Endothelial cell of umbilical vein (primary cell): ENCODE measurements at regions not wholly inside any gene's neighbourhood (a gene's known extent, or its start where the extent isn't known, plus 50 kb on each side); places are given as distances from the start of the nearest gene placed in this dataset.

Experiments used
- BruUV-seq: library from RNA; stranded (reverse); fragments of 400-500 nt; replicated peaks from 2 replicates; lab custom pipeline; 2021; lab: Mats Ljungman, UMichigan
- CTCF ChIA-PET: fragments of 300-600, 350-600 bp; sonication (Branson Sonifier 250); formaldehyde crosslinking; loops from one replicate; lab custom pipeline; 2021; ENCODE audit warnings: antibody characterized with exemption, inconsistent platforms; lab: Charles Lee
- POLR2A ChIA-PET: fragments of 300-600, 350-600 bp; sonication (Branson Sonifier 250); formaldehyde crosslinking; loops from one replicate; lab custom pipeline; 2021; ENCODE audit warnings: antibody characterized with exemption, inconsistent platforms; lab: Charles Lee
- DNase-seq: peaks from one replicate; pipeline ENCODE4 v3.0.0-alpha.2; 2011; ENCODE audit warnings: low read depth, low spot score
- FAIRE-seq: peaks from 2 replicates; lab custom pipeline; 2011; peaks lifted over from hg19 to GRCh38; lab: Jason Lieb, UNC
- H2AFZ ChIP-seq: 2 replicates; pipeline ENCODE4 v1.6.0; 2012; ENCODE audit warnings: low read depth, low read length, control low read depth, inconsistent platforms
- H3K27ac ChIP-seq: 2 replicates; pipeline ENCODE4 v1.5.1; 2011; ENCODE audit warnings: low read depth, mild to moderate bottlenecking, control low read depth, low read length, moderate library complexity; ENCODE audit not compliant: insufficient read depth
- H3K27me3 ChIP-seq, 2 experiments: 2 replicates each; pipeline versions ENCODE4 v1.6.0 to v1.6.1; 2011; ENCODE audit warnings: low read length in 2 of 2, mixed read lengths in 1 of 2; ENCODE audit not compliant: control insufficient read depth in 2 of 2, insufficient read depth in 2 of 2
- H3K36me3 ChIP-seq, 2 experiments: 2 replicates in 1 of 2; 3 replicates in 1 of 2; pipeline ENCODE4 v1.5.1; 2011; ENCODE audit warnings: low read length in 2 of 2, mild to moderate bottlenecking in 1 of 2, moderate library complexity in 1 of 2; ENCODE audit not compliant: control insufficient read depth in 2 of 2, insufficient read depth in 2 of 2; ENCODE audit errors: extremely low read depth in 1 of 2
- H3K4me1 ChIP-seq: 3 replicates; pipeline ENCODE4 v1.5.1; 2011; ENCODE audit warnings: mild to moderate bottlenecking, low read length; ENCODE audit not compliant: control insufficient read depth, insufficient read depth; ENCODE audit errors: extremely low read depth
- H3K4me2 ChIP-seq: 2 replicates; pipeline ENCODE4 v1.6.1; 2011; ENCODE audit warnings: low read length, control low read depth, mixed read lengths; ENCODE audit not compliant: insufficient read depth
- H3K4me3 ChIP-seq, 3 experiments: fragments of 200-600 bp in 1 of 3; sonication (generic), shearing (Covaris generic) in 1 of 3; replicated peaks in 1 of 3; 2 replicates each; pipeline ENCODE4 v1.5.1; 2011 to 2016; ENCODE audit warnings: control low read depth in 3 of 3, low read length in 3 of 3, mild to moderate bottlenecking in 2 of 3, inconsistent platforms in 1 of 3, low read depth in 1 of 3, moderate library complexity in 1 of 3; ENCODE audit not compliant: insufficient read depth in 1 of 3
- H3K79me2 ChIP-seq: 2 replicates; pipeline ENCODE4 v1.6.0; 2012; ENCODE audit warnings: low read length, inconsistent platforms; ENCODE audit not compliant: control insufficient read depth, insufficient read depth
- H3K9ac ChIP-seq: replicated peaks from 2 replicates; pipeline ENCODE3; 2011; ENCODE audit warnings: low read length, control low read depth; ENCODE audit not compliant: insufficient read depth; ENCODE audit errors: extremely low read depth
- H3K9me1 ChIP-seq: replicated peaks from 3 replicates; pipeline ENCODE4 v1.6.0; 2011; ENCODE audit warnings: mild to moderate bottlenecking, low read length; ENCODE audit not compliant: control insufficient read depth, insufficient read depth; ENCODE audit errors: extremely low read depth
- H3K9me3 ChIP-seq: replicated peaks from 2 replicates; pipeline ENCODE4 v1.5.1; 2012; ENCODE audit warnings: low read length, inconsistent platforms; ENCODE audit not compliant: control insufficient read depth, insufficient read depth
- H4K20me1 ChIP-seq: replicated peaks from 2 replicates; pipeline ENCODE3; 2011; ENCODE audit warnings: mild to moderate bottlenecking, low read length; ENCODE audit not compliant: control insufficient read depth, insufficient read depth; ENCODE audit errors: extremely low read depth
- CTCF ChIP-seq, 2 donors: IDR thresholded peaks; 1 replicate in 1 of 2; 2 replicates in 1 of 2; pipeline ENCODE4 v1.5.1; 2011; ENCODE audit warnings: low read length in 2 of 2, mild to moderate bottlenecking in 2 of 2, moderate library complexity in 2 of 2, control low read depth in 1 of 2, inconsistent platforms in 1 of 2, low read depth in 1 of 2; ENCODE audit not compliant: insufficient read depth in 1 of 2; ENCODE audit errors: extremely low read depth in 1 of 2
- EZH2 ChIP-seq: IDR thresholded peaks from 2 replicates; pipeline ENCODE4 v1.6.1; 2012; ENCODE audit warnings: borderline replicate concordance, low read depth, mild to moderate bottlenecking, moderate library complexity, low read length, inconsistent platforms; ENCODE audit not compliant: severe bottlenecking
- FOS ChIP-seq: IDR thresholded peaks from 2 replicates; pipeline ENCODE4 v1.6.1; 2011; ENCODE audit warnings: mild to moderate bottlenecking, low read length, moderate library complexity, borderline replicate concordance; ENCODE audit not compliant: insufficient read depth
- GATA2 ChIP-seq: IDR thresholded peaks from 2 replicates; pipeline ENCODE4 v1.7.0; 2011; ENCODE audit warnings: low read depth, mild to moderate bottlenecking, moderate library complexity, mixed read lengths, low read length; ENCODE audit not compliant: insufficient read length, insufficient read depth
- JUN ChIP-seq: IDR thresholded peaks from 2 replicates; pipeline ENCODE4 v1.6.1; 2011; ENCODE audit warnings: borderline replicate concordance, low read depth; ENCODE audit not compliant: insufficient read length, insufficient read depth
- MAX ChIP-seq: IDR thresholded peaks from 2 replicates; pipeline ENCODE4 v1.6.1; 2011; ENCODE audit not compliant: insufficient read depth, insufficient read length
- MYC ChIP-seq: IDR thresholded peaks from one replicate; pipeline ENCODE4 v1.6.1; 2011; ENCODE audit warnings: mild to moderate bottlenecking, low read depth, low read length
- POLR2A ChIP-seq: IDR thresholded peaks from 2 replicates; pipeline ENCODE4 v1.6.1; 2012; ENCODE audit warnings: low read depth, mild to moderate bottlenecking, control low read depth, low read length
- POLR2AphosphoS5 ChIP-seq: IDR thresholded peaks from 2 replicates; pipeline ENCODE4 v1.6.1; 2012; ENCODE audit warnings: low read depth, mild to moderate bottlenecking, control low read depth, low read length, moderate library complexity; ENCODE audit not compliant: insufficient read depth
- dilution Hi-C: fragments of 300-500 bp; cut with MboI; formaldehyde crosslinking; loops from one replicate; pipeline ENCODE4 v1.15.0; 2019; ENCODE audit warnings: low sequenced_read_pairs; ENCODE audit not compliant: extremely low pct_ligation_motif_present
- intact Hi-C: fragments of 100-400 bp; cut with micrococcal nuclease; formaldehyde crosslinking; loops from one replicate; pipeline ENCODE4 v1.10.0; 2022

DNA sequence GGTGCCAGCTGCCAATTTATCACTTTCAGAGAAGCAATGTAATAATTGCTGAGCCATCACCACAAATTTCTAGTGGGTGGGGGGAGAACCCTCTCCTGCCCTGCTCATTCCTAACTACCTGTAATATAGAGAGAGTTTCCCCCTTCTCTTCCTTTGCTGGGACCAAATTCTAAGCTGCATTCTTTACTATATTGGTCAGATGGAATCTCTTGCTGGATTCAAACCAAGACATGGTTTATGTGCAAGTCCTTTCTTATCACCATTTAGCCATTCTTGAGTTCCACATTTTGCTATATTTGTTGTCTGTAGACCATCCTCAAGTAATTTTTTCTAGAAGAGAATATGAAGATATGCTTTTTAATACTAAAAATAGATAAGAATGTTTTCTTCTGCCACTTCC, 452.1 kb downstream of the MN1 start:
- no peaks in the 10 kb centered on the region for H3K79me2 ChIP-seq
- H3K36me3 ChIP-seq: no peaks in the 10 kb centered on the region
- H4K20me1 ChIP-seq: no peaks in the 10 kb centered on the region
- DNase-seq (no peak), FAIRE-seq (no peak)
- no peak overlapping the region for H3K4me3 ChIP-seq
- H3K27me3 ChIP-seq: peaks cover 10 to 16% of the 10 kb centered on the region in 2 experiments
- ChIA-PET CTCF (no interaction called here), POLR2A (no interaction called here)
- no peaks in the 10 kb centered on the region for H3K9me3 ChIP-seq
- no peak for TF ChIP-seq JUN
- no peak for TF ChIP-seq GATA2
- TF ChIP-seq POLR2A: no peak
- no peak for TF ChIP-seq POLR2AphosphoS5
- no peak for TF ChIP-seq MYC
- no peak for TF ChIP-seq FOS
- TF ChIP-seq MAX: no peak
- no peak for TF ChIP-seq EZH2
- TF ChIP-seq CTCF (IDR thresholded peaks at IDR 0.05; ENCODE audit: extremely low read depth in 1 of 2, insufficient read depth in 1 of 2, low read depth in 1 of 2, low read length in 2 of 2): no peak
- no peak overlapping the region for H3K4me2 ChIP-seq
- no peak overlapping the region for H2AFZ ChIP-seq
- dilution Hi-C loops: no loop called here
- H3K9me1 ChIP-seq: no peaks in the 10 kb centered on the region
- intact Hi-C loops: no loop called here
- no peaks in the 10 kb centered on the region for H3K4me1 ChIP-seq
- no TSS peak for BruUV-seq
- no peak overlapping the region for H3K27ac ChIP-seq
- no peak overlapping the region for H3K9ac ChIP-seq
